Retinal pigment epithelial cell (primary cell): ENCODE measurements at regions not wholly inside any gene's neighbourhood (a gene's known extent, or its start where the extent isn't known, plus 50 kb on each side); places are given as distances from the start of the nearest gene placed in this dataset.

Experiments used
- DNase-seq: peaks from one replicate; pipeline ENCODE4 v3.0.0-alpha.2; 2010; ENCODE audit warnings: low read depth
- H3K4me3 ChIP-seq: 2 replicates; pipeline ENCODE4 v1.5.1; 2011; ENCODE audit warnings: mild to moderate bottlenecking, low read length, control low read depth, moderate library complexity
- TF ChIP-seq, protein P1 (sequence below): conservative IDR thresholded peaks from 2 replicates; pipeline ENCODE4 v1.5.1; 2011; ENCODE audit warnings: low read depth, low read length, control low read depth, inconsistent platforms

DNA sequence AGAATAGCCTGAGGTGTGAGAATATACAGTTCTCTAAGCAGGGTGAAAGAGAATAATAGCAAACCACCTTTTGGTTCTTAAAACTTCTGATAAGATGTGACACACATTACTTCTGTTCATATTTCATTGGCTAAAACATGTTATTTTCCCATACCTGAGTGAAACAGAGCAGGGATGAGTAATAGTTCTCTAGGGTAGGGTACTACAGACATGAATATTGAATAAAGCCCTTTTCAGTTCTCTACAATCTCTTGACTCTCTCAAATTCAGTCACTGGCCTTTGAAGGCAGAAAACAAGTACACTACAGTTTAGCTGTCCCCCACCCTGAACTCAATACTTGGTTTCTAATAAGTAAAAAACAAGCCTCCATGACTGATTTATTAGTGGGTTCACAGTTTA, 454.1 kb upstream of the MDGA2 start:
- TF ChIP-seq, protein P1, sequence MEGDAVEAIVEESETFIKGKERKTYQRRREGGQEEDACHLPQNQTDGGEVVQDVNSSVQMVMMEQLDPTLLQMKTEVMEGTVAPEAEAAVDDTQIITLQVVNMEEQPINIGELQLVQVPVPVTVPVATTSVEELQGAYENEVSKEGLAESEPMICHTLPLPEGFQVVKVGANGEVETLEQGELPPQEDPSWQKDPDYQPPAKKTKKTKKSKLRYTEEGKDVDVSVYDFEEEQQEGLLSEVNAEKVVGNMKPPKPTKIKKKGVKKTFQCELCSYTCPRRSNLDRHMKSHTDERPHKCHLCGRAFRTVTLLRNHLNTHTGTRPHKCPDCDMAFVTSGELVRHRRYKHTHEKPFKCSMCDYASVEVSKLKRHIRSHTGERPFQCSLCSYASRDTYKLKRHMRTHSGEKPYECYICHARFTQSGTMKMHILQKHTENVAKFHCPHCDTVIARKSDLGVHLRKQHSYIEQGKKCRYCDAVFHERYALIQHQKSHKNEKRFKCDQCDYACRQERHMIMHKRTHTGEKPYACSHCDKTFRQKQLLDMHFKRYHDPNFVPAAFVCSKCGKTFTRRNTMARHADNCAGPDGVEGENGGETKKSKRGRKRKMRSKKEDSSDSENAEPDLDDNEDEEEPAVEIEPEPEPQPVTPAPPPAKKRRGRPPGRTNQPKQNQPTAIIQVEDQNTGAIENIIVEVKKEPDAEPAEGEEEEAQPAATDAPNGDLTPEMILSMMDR = no peak
- no peak for DNase-seq
- no peak overlapping the region for H3K4me3 ChIP-seq

DNA sequence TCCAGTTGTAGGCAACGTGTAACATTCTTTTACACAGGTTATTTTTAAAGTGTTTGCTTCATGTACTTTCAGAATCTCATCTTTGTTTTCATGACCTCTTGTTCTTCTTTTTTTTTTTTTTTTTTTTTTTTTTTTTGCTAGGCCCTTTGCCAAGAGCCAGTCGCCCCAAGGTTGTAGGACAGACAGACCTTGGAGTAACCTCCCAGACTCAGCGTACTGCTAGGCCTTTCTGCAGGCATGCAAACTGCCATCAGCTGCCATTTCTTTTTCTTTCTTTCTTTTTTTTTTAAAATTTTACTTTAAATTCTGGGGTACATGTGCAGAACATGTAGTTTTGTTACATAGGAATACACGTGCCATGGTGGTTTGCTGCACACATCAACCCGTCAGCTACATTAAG, 452.3 kb upstream of the MDGA2 start:
- DNase-seq = no peak
- H3K4me3 ChIP-seq = no peak overlapping the region
- TF ChIP-seq, protein P1 = no peak

GRCh38 chr14:48125654-48126053, 450.2 kb upstream of the MDGA2 start:
- DNase-seq = no peak
- H3K4me3 ChIP-seq = no peak overlapping the region
- TF ChIP-seq, protein P1 = no peak

DNA sequence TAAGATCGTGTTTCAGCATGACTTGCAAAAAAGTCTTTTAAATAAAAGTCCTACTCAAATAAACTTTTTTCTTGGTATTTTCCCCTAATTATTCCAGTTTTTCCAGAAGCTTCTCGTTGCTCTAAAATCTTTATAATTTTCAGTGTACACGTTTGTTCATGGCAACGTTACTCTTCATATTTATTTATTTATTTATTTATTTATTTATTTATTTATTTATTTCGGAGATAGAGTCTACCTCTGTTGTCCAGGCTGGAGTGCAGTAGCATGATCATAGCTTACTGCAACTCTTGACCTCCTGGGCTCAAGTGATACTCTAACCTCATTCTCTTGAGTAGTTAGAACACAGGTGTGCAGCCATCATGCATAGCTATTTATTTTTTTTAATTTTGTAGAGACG, 438.3 kb upstream of the MDGA2 start:
- DNase-seq = no peak
- TF ChIP-seq, protein P1 = no peak
- H3K4me3 ChIP-seq = no peak overlapping the region

GRCh38 chr14:48111151-48111550, 435.7 kb upstream of the MDGA2 start:
- TF ChIP-seq, protein P1 = no peak
- DNase-seq = no peak
- no peak overlapping the region for H3K4me3 ChIP-seq

- H3K4me3 ChIP-seq = no peak overlapping the region
- no peak for DNase-seq
- TF ChIP-seq, protein P1 = no peak
These were observed 432.2 kb upstream of the MDGA2 start for GRCh38 chr14:48107646-48108045.

- DNase-seq = no peak
- TF ChIP-seq, protein P1 = no peak
- H3K4me3 ChIP-seq = no peak overlapping the region
These were observed 421.5 kb upstream of the MDGA2 start for GRCh38 chr14:48096897-48097296.
